ENCODE measurements at regions not wholly inside any gene's neighbourhood (a gene's known extent, or its start where the extent isn't known, plus 50 kb on each side); places are given as distances from the start of the nearest gene placed in this dataset.

DNA sequence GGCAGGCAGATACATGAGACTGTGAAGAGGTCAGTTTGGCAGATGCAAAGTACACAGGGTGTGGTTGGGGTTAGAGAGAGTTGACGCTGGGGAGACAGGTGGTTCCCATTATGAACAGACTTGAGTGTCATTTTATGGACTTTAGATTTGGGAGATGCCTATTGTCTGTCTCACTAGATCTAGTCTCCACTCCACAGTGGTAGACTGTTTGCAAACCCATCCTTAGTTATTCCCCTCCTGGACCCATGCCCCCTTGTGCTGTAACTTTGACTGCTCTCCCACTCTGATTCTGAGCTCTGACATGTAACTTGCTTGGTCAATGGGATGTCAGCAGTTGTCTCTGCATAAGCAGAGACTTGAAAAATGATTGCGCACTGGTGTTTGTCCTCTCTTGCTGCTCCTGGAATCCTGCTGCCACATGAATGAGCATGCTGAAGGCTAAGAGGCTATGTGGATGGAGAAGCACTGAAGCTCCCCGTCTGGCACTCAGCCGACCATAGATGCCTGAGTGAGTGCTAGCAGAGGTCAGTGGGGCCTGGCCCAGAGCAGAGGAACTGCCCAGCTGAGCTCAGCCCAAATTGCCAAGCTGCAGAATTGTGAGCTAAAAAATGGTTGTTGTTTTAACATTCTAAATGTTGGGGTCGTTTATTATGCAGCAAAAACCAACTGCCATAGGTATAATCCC, 88.2 kb downstream of the FAM43A start (continued):
- TF ChIP-seq ZFY (CRISPR knock-in tag; IDR thresholded peaks at IDR 0.05), result no peak

GRCh38 chr3:194775266-194775665, 89.6 kb downstream of the FAM43A start:
- Histone ChIP-seq H3K79me2 (ENCODE audit: insufficient read depth, low read length) (no peaks in the 10 kb centered on the region), H3K9me3 (ENCODE audit: low read length) (no peaks in the 10 kb centered on the region), H3K27me3 (ENCODE audit: control insufficient read depth in 1 of 2, insufficient read depth in 2 of 2, low read length in 2 of 2) (peaks cover 2 to 38% of the 10 kb centered on the region in 2 experiments; a peak in 4 of 5 replicates), H3K36me3 (replicated peaks in 1 of 2; ENCODE audit: control insufficient read depth in 1 of 2, insufficient read depth in 2 of 2, low read length in 2 of 2) (no peaks in the 10 kb centered on the region), H3K27ac (ENCODE audit: extremely low read length, insufficient read depth, low read length) (no peak overlapping the region), H4K20me1 (ENCODE audit: insufficient read depth, low read length) (no peaks in the 10 kb centered on the region), H3K4me3 (replicated peaks in 1 of 3; ENCODE audit: insufficient read depth in 1 of 3, low read depth in 2 of 3, low read length in 3 of 3) (no peak overlapping the region), H2AFZ (ENCODE audit: low read length) (no peak overlapping the region), H3K9ac (ENCODE audit: insufficient read depth, low read depth, low read length) (no peak overlapping the region), H3K4me1 (ENCODE audit: insufficient read depth, low read length) (peaks cover 17% of the 10 kb centered on the region), H3K4me2 (ENCODE audit: low read depth, low read length) (no peak overlapping the region)
- DNase-seq (ENCODE audit: low spot score), result no peak
- TF ChIP-seq ASH2L (IDR thresholded peaks at IDR 0.05; ENCODE audit: insufficient read length, low read depth, low read length) (no peak), SIN3A (IDR thresholded peaks at IDR 0.05; ENCODE audit: borderline replicate concordance, low read depth, low read length) (no peak), ZNF572 (CRISPR knock-in tag; IDR thresholded peaks at IDR 0.05) (no peak), ZNF484 (CRISPR knock-in tag; IDR thresholded peaks at IDR 0.05; ENCODE audit: borderline replicate concordance, low read depth) (no peak), ARNT2 (CRISPR knock-in tag; IDR thresholded peaks at IDR 0.05; ENCODE audit: low read depth) (no peak), MTF2 (CRISPR knock-in tag; IDR thresholded peaks at IDR 0.05; ENCODE audit: borderline replicate concordance) (no peak)
- in situ Hi-C loops (cut with HindIII; ENCODE audit: extremely low pct_ligation_motif_present, low pct_unique_long_range_greater_than_20kb) (no loop called here), intact Hi-C loops (cut with micrococcal nuclease; ENCODE audit: unreplicated experiment) (no loop called here)
- ChIA-PET CTCF (ENCODE audit: low intra/inter-chr PET ratio, low total read pairs) (no interaction called here), POLR2A (no interaction called here)
- no peak for ATAC-seq
- 6% methylated on average over 3 of the region's 3 CpGs for WGBS (ENCODE audit: low lambda C conversion rate)
- FAIRE-seq, result no peak
- BruUV-seq (replicated peaks), result no TSS peak

- H3K27ac ChIP-seq (ENCODE audit: extremely low read length, insufficient read depth, low read length), result no peak overlapping the region
- CTCF ChIA-PET (ENCODE audit: low intra/inter-chr PET ratio, low total read pairs), result no interaction called here
- H3K9me3 ChIP-seq (ENCODE audit: low read length), result no peaks in the 10 kb centered on the region
- FAIRE-seq (no peak), ATAC-seq (no peak), DNase-seq (ENCODE audit: low spot score) (no peak)
- POLR2A ChIA-PET, result no interaction called here
- peaks cover 22% of the 10 kb centered on the region for H3K4me1 ChIP-seq (ENCODE audit: insufficient read depth, low read length)
- no peaks in the 10 kb centered on the region for H3K36me3 ChIP-seq (replicated peaks in 1 of 2; ENCODE audit: control insufficient read depth in 1 of 2, insufficient read depth in 2 of 2, low read length in 2 of 2)
- H2AFZ ChIP-seq (ENCODE audit: low read length), result no peak overlapping the region
- in situ Hi-C loops (cut with HindIII; ENCODE audit: extremely low pct_ligation_motif_present, low pct_unique_long_range_greater_than_20kb), result no loop called here
- H3K79me2 ChIP-seq (ENCODE audit: insufficient read depth, low read length), result no peaks in the 10 kb centered on the region
- H3K4me3 ChIP-seq (replicated peaks in 1 of 3; ENCODE audit: insufficient read depth in 1 of 3, low read depth in 2 of 3, low read length in 3 of 3), result no peak overlapping the region
- no peak overlapping the region for H3K4me2 ChIP-seq (ENCODE audit: low read depth, low read length)
- H4K20me1 ChIP-seq (ENCODE audit: insufficient read depth, low read length), result no peaks in the 10 kb centered on the region
- 0% methylated on average over 3 of the region's 3 CpGs for WGBS (ENCODE audit: low lambda C conversion rate)
- intact Hi-C loops (cut with micrococcal nuclease; ENCODE audit: unreplicated experiment), result no loop called here
- no peak overlapping the region for H3K9ac ChIP-seq (ENCODE audit: insufficient read depth, low read depth, low read length)
- no TSS peak for BruUV-seq (replicated peaks)
- peaks cover 2 to 36% of the 10 kb centered on the region in 2 experiments; a peak in 4 of 5 replicates for H3K27me3 ChIP-seq (ENCODE audit: control insufficient read depth in 1 of 2, insufficient read depth in 2 of 2, low read length in 2 of 2)
- TF ChIP-seq ZNF30 (CRISPR knock-in tag; IDR thresholded peaks at IDR 0.05), result no peak
- no peak for TF ChIP-seq SRSF4 (IDR thresholded peaks at IDR 0.05; ENCODE audit: low read depth, low read length, poor library complexity, severe bottlenecking)
- TF ChIP-seq KDM5B (CRISPR knock-in tag; IDR thresholded peaks at IDR 0.05; ENCODE audit: borderline replicate concordance), result no peak
- TF ChIP-seq, protein P1, sequence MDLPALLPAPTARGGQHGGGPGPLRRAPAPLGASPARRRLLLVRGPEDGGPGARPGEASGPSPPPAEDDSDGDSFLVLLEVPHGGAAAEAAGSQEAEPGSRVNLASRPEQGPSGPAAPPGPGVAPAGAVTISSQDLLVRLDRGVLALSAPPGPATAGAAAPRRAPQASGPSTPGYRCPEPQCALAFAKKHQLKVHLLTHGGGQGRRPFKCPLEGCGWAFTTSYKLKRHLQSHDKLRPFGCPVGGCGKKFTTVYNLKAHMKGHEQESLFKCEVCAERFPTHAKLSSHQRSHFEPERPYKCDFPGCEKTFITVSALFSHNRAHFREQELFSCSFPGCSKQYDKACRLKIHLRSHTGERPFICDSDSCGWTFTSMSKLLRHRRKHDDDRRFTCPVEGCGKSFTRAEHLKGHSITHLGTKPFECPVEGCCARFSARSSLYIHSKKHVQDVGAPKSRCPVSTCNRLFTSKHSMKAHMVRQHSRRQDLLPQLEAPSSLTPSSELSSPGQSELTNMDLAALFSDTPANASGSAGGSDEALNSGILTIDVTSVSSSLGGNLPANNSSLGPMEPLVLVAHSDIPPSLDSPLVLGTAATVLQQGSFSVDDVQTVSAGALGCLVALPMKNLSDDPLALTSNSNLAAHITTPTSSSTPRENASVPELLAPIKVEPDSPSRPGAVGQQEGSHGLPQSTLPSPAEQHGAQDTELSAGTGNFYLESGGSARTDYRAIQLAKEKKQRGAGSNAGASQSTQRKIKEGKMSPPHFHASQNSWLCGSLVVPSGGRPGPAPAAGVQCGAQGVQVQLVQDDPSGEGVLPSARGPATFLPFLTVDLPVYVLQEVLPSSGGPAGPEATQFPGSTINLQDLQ (CRISPR knock-in tag; IDR thresholded peaks at IDR 0.05), result no peak
- no peak for TF ChIP-seq NKX3-1 (CRISPR knock-in tag; IDR thresholded peaks at IDR 0.05)
- TF ChIP-seq RCOR2 (CRISPR knock-in tag; IDR thresholded peaks at IDR 0.05), result no peak
- no peak for TF ChIP-seq ZNF678 (CRISPR knock-in tag; IDR thresholded peaks at IDR 0.05)
- no peak for TF ChIP-seq ZNF615 (CRISPR knock-in tag; IDR thresholded peaks at IDR 0.05; ENCODE audit: borderline replicate concordance)
- no peak for TF ChIP-seq RFX3 (CRISPR knock-in tag; IDR thresholded peaks at IDR 0.05)
- TF ChIP-seq ZFY (CRISPR knock-in tag; IDR thresholded peaks at IDR 0.05), result no peak
These were observed 90.0 kb downstream of the FAM43A start for GRCh38 chr3:194775731-194776130.
